AG04450 (cell line): ENCODE measurements at regions not wholly inside any gene's neighbourhood (a gene's known extent, or its start where the extent isn't known, plus 50 kb on each side); places are given as distances from the start of the nearest gene placed in this dataset.
"Not testable (repeated sequence)": the region's sequence is repeated elsewhere in the genome, so short reads cannot be mapped to it uniquely, and the experiment has no call there.

Experiments used
- CTCF ChIA-PET: fragments of 300-600, 350-600 bp; formaldehyde crosslinking; extraction: SDS; loops from one replicate; lab custom pipeline; 2022; ENCODE audit warnings: antibody characterized with exemption, inconsistent platforms; lab: Charles Lee
- POLR2A ChIA-PET: fragments of 350-600 bp; formaldehyde crosslinking; extraction: SDS; loops from one replicate; lab custom pipeline; 2021; ENCODE audit warnings: antibody characterized with exemption, inconsistent platforms; lab: Yijun Ruan, JAX
- DNase-seq: peaks from one replicate; pipeline ENCODE4 v3.0.0-alpha.2; 2011; ENCODE audit warnings: low read depth, low spot score
- H3K27ac ChIP-seq: one replicate; pipeline ENCODE4 v1.5.1; 2012; ENCODE audit warnings: low read depth, low read length, control low read depth
- H3K27me3 ChIP-seq: one replicate; pipeline ENCODE4 v1.6.0; 2012; ENCODE audit warnings: low read length; ENCODE audit not compliant: control insufficient read depth, insufficient read depth
- H3K4me3 ChIP-seq: 2 replicates; pipeline ENCODE4 v1.5.1; 2011; ENCODE audit warnings: mild to moderate bottlenecking, low read depth, low read length, control low read depth
- H3K9me3 ChIP-seq: 2 replicates; pipeline ENCODE4 v1.5.1; 2012; ENCODE audit warnings: low read length; ENCODE audit not compliant: control insufficient read depth, insufficient read depth
- CTCF ChIP-seq: IDR thresholded peaks from 2 replicates; pipeline ENCODE4 v1.5.1; 2011; ENCODE audit warnings: low read depth, low read length, control low read depth, inconsistent platforms

- TF ChIP-seq CTCF = no peak
- peaks cover 31% of the 10 kb centered on the region for H3K27me3 ChIP-seq
- no peak overlapping the region for H3K4me3 ChIP-seq
- ChIA-PET POLR2A (no interaction called here), CTCF (interaction anchor here (1.1 to 1.8 kb wide), 3 partner anchors 84 to 345 kb away, joined by 3 to 6 read pairs (median 4); no protein-coding TSS in a partner anchor)
- H3K9me3 ChIP-seq = no peaks in the 10 kb centered on the region
- no peak for DNase-seq
- no peak overlapping the region for H3K27ac ChIP-seq
Observed at GRCh38 chr7:32762925-32763293, 128.7 kb downstream of the KBTBD2 start.

GRCh38 chr7:32762206-32762924, 129.2 kb downstream of the KBTBD2 start:
- DNase-seq, H3K27ac ChIP-seq, POLR2A ChIA-PET, H3K4me3 ChIP-seq, H3K9me3 ChIP-seq: not testable (repeated sequence)
- CTCF ChIA-PET = interaction anchor here (1.1 to 1.8 kb wide), 4 partner anchors 84 to 346 kb away, joined by 3 to 6 read pairs (median 4); no protein-coding TSS in a partner anchor
- H3K27me3 ChIP-seq = peaks cover 31% of the 10 kb centered on the region

GRCh38 chr7:32761451-32762205, 129.9 kb downstream of the KBTBD2 start:
- no peaks in the 10 kb centered on the region for H3K9me3 ChIP-seq
- DNase-seq = no peak
- POLR2A ChIA-PET = no interaction called here
- peaks cover 31% of the 10 kb centered on the region for H3K27me3 ChIP-seq
- no peak for TF ChIP-seq CTCF
- no peak overlapping the region for H3K4me3 ChIP-seq
- no peak overlapping the region for H3K27ac ChIP-seq
- CTCF ChIA-PET = interaction anchor here (0.6 to 1.8 kb wide), 4 partner anchors 85 to 346 kb away, joined by 3 to 6 read pairs (median 4); no protein-coding TSS in a partner anchor

- CTCF ChIA-PET, DNase-seq, POLR2A ChIA-PET, H3K27ac ChIP-seq, H3K4me3 ChIP-seq, H3K9me3 ChIP-seq: not testable (repeated sequence)
- peaks cover 31% of the 10 kb centered on the region for H3K27me3 ChIP-seq
Observed at GRCh38 chr7:32760755-32761154, 130.8 kb downstream of the KBTBD2 start.

GRCh38 chr7:32759859-32760258, 131.7 kb downstream of the KBTBD2 start:
- DNase-seq, POLR2A ChIA-PET: not testable (repeated sequence)
- CTCF ChIA-PET = interaction anchor here (1.6 kb wide), 1 partner anchor 86 kb away, joined by 5 read pairs; no protein-coding TSS in a partner anchor

GRCh38 chr7:32753872-32754271, 137.7 kb downstream of the KBTBD2 start:
- H3K27me3 ChIP-seq, H3K9me3 ChIP-seq, DNase-seq, CTCF ChIA-PET, POLR2A ChIA-PET, H3K4me3 ChIP-seq, H3K27ac ChIP-seq: not testable (repeated sequence)

More at GRCh38 chr7:32759859-32760258, 131.7 kb downstream of the KBTBD2 start:
- H3K4me3 ChIP-seq, H3K9me3 ChIP-seq, H3K27ac ChIP-seq: not testable (repeated sequence)
- H3K27me3 ChIP-seq = peaks cover 31% of the 10 kb centered on the region

- DNase-seq, H3K27me3 ChIP-seq, CTCF ChIA-PET, H3K4me3 ChIP-seq, H3K27ac ChIP-seq, H3K9me3 ChIP-seq, POLR2A ChIA-PET: not testable (repeated sequence)
Observed at GRCh38 chr7:32748337-32748736, 143.2 kb downstream of the KBTBD2 start.

GRCh38 chr7:32747443-32748148, 144.0 kb downstream of the KBTBD2 start:
- H3K9me3 ChIP-seq, H3K27me3 ChIP-seq, CTCF ChIA-PET, H3K27ac ChIP-seq, POLR2A ChIA-PET, DNase-seq, H3K4me3 ChIP-seq: not testable (repeated sequence)

GRCh38 chr7:32741853-32742476, 149.6 kb downstream of the KBTBD2 start:
- CTCF ChIA-PET, H3K27me3 ChIP-seq, DNase-seq, H3K27ac ChIP-seq, H3K4me3 ChIP-seq, H3K9me3 ChIP-seq, POLR2A ChIA-PET: not testable (repeated sequence)
